GM12878 (cell line): ENCODE measurements at regions not wholly inside any gene's neighbourhood (a gene's known extent, or its start where the extent isn't known, plus 50 kb on each side); places are given as distances from the start of the nearest gene placed in this dataset.

ENCODE experiments used
- ATAC-seq: fragments of 200-7000 bp; cut with Tn5 transposase; 3 replicates; pipeline ENCODE4 v1.9.1; 2020; ENCODE audit warnings: mild to moderate bottlenecking, moderate library complexity
- BruUV-seq: library from RNA; stranded (reverse); fragments of 400-500 nt; replicated peaks from 2 replicates; lab custom pipeline; 2021; lab: Mats Ljungman, UMichigan
- CTCF ChIA-PET: fragments of 300-600 bp; sonication (Branson Sonifier 250); formaldehyde crosslinking; extraction: SDS; loops from one replicate; lab custom pipeline; 2021; ENCODE audit warnings: inconsistent platforms; lab: Yijun Ruan, JAX
- POLR2A ChIA-PET: fragments of 350-600 bp; formaldehyde crosslinking; extraction: SDS; loops from one replicate; lab custom pipeline; 2021; ENCODE audit warnings: inconsistent platforms; lab: Charles Lee
- RAD21 ChIA-PET: fragments of 300-600 bp; sonication (Branson Sonifier 250); formaldehyde crosslinking; loops from one replicate; lab custom pipeline; 2023; ENCODE audit warnings: antibody characterized with exemption; ENCODE audit not compliant: unreplicated experiment; lab: Charles Lee
- SMC1A ChIA-PET: fragments of 300-600 bp; sonication (Branson Sonifier 250); formaldehyde crosslinking; loops from one replicate; lab custom pipeline; 2023; ENCODE audit not compliant: unreplicated experiment, uncharacterized antibody; lab: Charles Lee
- DNase-seq: peaks from one replicate; pipeline ENCODE4 v3.0.0-alpha.2; 2011; ENCODE audit warnings: low read depth, low spot score
- FAIRE-seq: peaks from 3 replicates; lab custom pipeline; 2011; peaks lifted over from hg19 to GRCh38; lab: Jason Lieb, UNC
- H2AFZ ChIP-seq: 2 replicates; pipeline ENCODE4 v1.6.0; 2011; ENCODE audit warnings: low read depth, low read length, control low read depth; ENCODE audit not compliant: control insufficient read depth
- H3K27ac ChIP-seq: 2 replicates; pipeline ENCODE4 v1.5.1; 2011; ENCODE audit warnings: control low read depth; ENCODE audit not compliant: control insufficient read depth, insufficient read depth
- H3K27me3 ChIP-seq, 2 experiments: replicated peaks in 1 of 2; 2 replicates each; pipeline versions ENCODE4 v1.6.0 to v1.6.1; 2011; ENCODE audit warnings: low read length in 1 of 2; ENCODE audit not compliant: control insufficient read depth in 2 of 2, insufficient read depth in 2 of 2
- H3K36me3 ChIP-seq, 2 experiments: 2 replicates each; pipeline ENCODE4 v1.5.1; 2011; ENCODE audit warnings: low read length in 1 of 2; ENCODE audit not compliant: control insufficient read depth in 2 of 2, insufficient read depth in 2 of 2
- H3K4me1 ChIP-seq: 2 replicates; pipeline ENCODE4 v1.6.1; 2011; ENCODE audit warnings: mild to moderate bottlenecking, low read length, moderate library complexity, mixed read lengths; ENCODE audit not compliant: control insufficient read depth, insufficient read depth
- H3K4me2 ChIP-seq: 2 replicates; pipeline ENCODE4 v1.6.0; 2011; ENCODE audit warnings: control low read depth; ENCODE audit not compliant: control insufficient read depth, insufficient read depth
- H3K4me3 ChIP-seq: fragments of 200-600 bp; sonication (generic); 2 replicates; pipeline ENCODE4 v1.5.1; 2016
- H3K79me2 ChIP-seq: 2 replicates; pipeline ENCODE4 v1.6.0; 2011; ENCODE audit warnings: low read length; ENCODE audit not compliant: control insufficient read depth, insufficient read depth
- H3K9ac ChIP-seq: 2 replicates; pipeline ENCODE4 v1.8.0; 2011; ENCODE audit warnings: low read length, control low read depth, mixed read lengths; ENCODE audit not compliant: control insufficient read depth, insufficient read depth
- H3K9me3 ChIP-seq: replicated peaks from 3 replicates; pipeline ENCODE4 v1.5.1; 2011; ENCODE audit warnings: mild to moderate bottlenecking, low read length; ENCODE audit not compliant: control insufficient read depth, insufficient read depth
- H4K20me1 ChIP-seq: 2 replicates; pipeline ENCODE4 v1.6.0; 2011; ENCODE audit not compliant: control insufficient read depth, insufficient read depth
- KAT2A ChIP-seq: conservative IDR thresholded peaks from 2 replicates; pipeline ENCODE4 v1.6.1; 2011; ENCODE audit warnings: low read depth, low read length; ENCODE audit not compliant: control insufficient read depth
- ZBED1 ChIP-seq: IDR thresholded peaks from 2 replicates; pipeline ENCODE4 v1.6.1; 2016; ENCODE audit warnings: borderline replicate concordance
- ZBTB4 ChIP-seq: fragments of 450-650 bp; formaldehyde crosslinking; IDR thresholded peaks from 2 replicates; pipeline ENCODE4 v1.4.0; 2022; ENCODE audit warnings: mild to moderate bottlenecking, moderate library complexity
- ZNF384 ChIP-seq: IDR thresholded peaks from 2 replicates; pipeline ENCODE4 v1.6.1; 2012; ENCODE audit warnings: low read depth, mild to moderate bottlenecking, low read length, improper control_type of control experiment, borderline replicate concordance
- WGBS: methylation state at CpG from one replicate; pipeline ENCODE4 v1.1.6; 2016; ENCODE audit warnings: low lambda C conversion rate; ENCODE audit not compliant: insufficient replicate concordance, insufficient coverage; ENCODE audit errors: missing lambda C conversion rate; 5-methylcytosine and 5-hydroxymethylcytosine counted together
- in situ Hi-C: fragments of 300-500 bp; cut with MboI; formaldehyde crosslinking; loops from 9 replicates; pipeline ENCODE4 v1.14.3; 2018; ENCODE audit warnings: mixed read lengths
- intact Hi-C: fragments of 100-400 bp; cut with micrococcal nuclease; formaldehyde crosslinking; loops from one replicate; pipeline ENCODE4 v1.14.2; 2022; ENCODE audit not compliant: unreplicated experiment

- Histone ChIP-seq H3K9me3 (no peaks in the 10 kb centered on the region), H2AFZ (no peak overlapping the region), H3K4me3 (no peak overlapping the region), H3K9ac (no peak overlapping the region), H3K27me3 (no peaks in the 10 kb centered on the region), H3K36me3 (no peaks in the 10 kb centered on the region), H3K4me2 (no peak overlapping the region), H4K20me1 (no peaks in the 10 kb centered on the region), H3K79me2 (no peaks in the 10 kb centered on the region), H3K4me1 (peaks cover 7% of the 10 kb centered on the region), H3K27ac (no peak overlapping the region)
- TF ChIP-seq ZBTB4 (no peak), ZBED1 (0 out of 2 replicates have a peak, but pooled peaks have one; percentile 2), KAT2A (no peak), ZNF384 (no peak)
- ChIA-PET RAD21 (interaction anchor here (1.4 to 22.4 kb wide), 7 partner anchors 9 to 1055 kb away, joined by 3 to 407 read pairs (median 82); no protein-coding TSS in a partner anchor), POLR2A (interaction anchor here (1.0 to 5.8 kb wide), 5 partner anchors 8 to 68 kb away, joined by 3 to 46 read pairs (median 4); no protein-coding TSS in a partner anchor), SMC1A (interaction anchor here (0.6 to 17.5 kb wide), 9 partner anchors 9 to 140 kb away, joined by 3 to 320 read pairs (median 32); no protein-coding TSS in a partner anchor), CTCF (interaction anchor here (0.6 to 1.0 kb wide), 2 partner anchors 11 to 17 kb away, joined by 3 read pairs; no protein-coding TSS in a partner anchor)
- intact Hi-C loops, result no loop called here
- in situ Hi-C loops, result no loop called here
- ATAC-seq (no peak), DNase-seq (no peak), FAIRE-seq (no peak)
- BruUV-seq, result no TSS peak
- WGBS, result 44% methylated on average over 10 of the region's 10 CpGs
Measured at GRCh38 chr14:98207415-98207814, 1064.6 kb downstream of the BCL11B start.
